Upper lobe of left lung (tissue), 6 donors: ENCODE measurements at regions not wholly inside any gene's neighbourhood (a gene's known extent, or its start where the extent isn't known, plus 50 kb on each side); places are given as distances from the start of the nearest gene placed in this dataset.

Experiments used
- ATAC-seq, 2 donors: fragments of 200-7000 bp; cut with Tn5 transposase; one replicate each; pipeline ENCODE4 v1.9.1; 2022; ENCODE audit warnings: mild to moderate bottlenecking in 2 of 2, moderate library complexity in 2 of 2; ENCODE audit not compliant: low FRiP score in 2 of 2
- DNase-seq, 2 donors: peaks; one replicate each; pipeline ENCODE4 v3.0.0-alpha.2; 2019 to 2020
- H3K27ac ChIP-seq, 4 donors: fragments of 200-600 bp; sonication (generic); one replicate each; pipeline ENCODE4 v1.5.1; 2016 to 2019
- H3K27me3 ChIP-seq, 4 donors: fragments of 200-600 bp; sonication (generic); one replicate each; pipeline ENCODE4 v1.5.1; 2017 to 2019
- H3K36me3 ChIP-seq, 4 donors: fragments of 200-600 bp; sonication (generic); one replicate each; pipeline ENCODE4 v1.5.1; 2016 to 2019
- H3K4me1 ChIP-seq, 4 donors: fragments of 200-600 bp; sonication (generic); one replicate each; pipeline ENCODE4 v1.5.1; 2018 to 2019
- H3K4me3 ChIP-seq, 4 donors: fragments of 200-600 bp; sonication (generic); one replicate each; pipeline ENCODE4 v1.5.1; 2017 to 2019; ENCODE audit warnings: mild to moderate bottlenecking in 2 of 4, moderate library complexity in 1 of 4
- H3K9me3 ChIP-seq, 4 donors: fragments of 200-600 bp; sonication (generic); one replicate each; pipeline ENCODE4 v1.5.1; 2018 to 2019
- EP300 ChIP-seq, 4 donors: sonication (generic); formaldehyde crosslinking; IDR thresholded peaks; one replicate each; pipeline ENCODE4 v1.5.1; 2017; ENCODE audit warnings: antibody characterized with exemption in 4 of 4, control low read depth in 2 of 4
- POLR2A ChIP-seq, 4 donors: fragments of 450-650 bp; IDR thresholded peaks; one replicate each; pipeline ENCODE4 v1.5.1; 2016 to 2017; ENCODE audit warnings: antibody characterized with exemption in 4 of 4, mild to moderate bottlenecking in 2 of 4
- POLR2AphosphoS5 ChIP-seq, 2 donors: sonication (generic); formaldehyde crosslinking; IDR thresholded peaks; one replicate each; pipeline ENCODE4 v1.5.1; 2017; ENCODE audit warnings: antibody characterized with exemption in 2 of 2
- WGBS, 2 donors: methylation state at CpG; one replicate each; pipeline ENCODE4 v1.1.5; 2017 to 2018; 5-methylcytosine and 5-hydroxymethylcytosine counted together
- TF ChIP-seq, protein P1 (sequence below), 6 experiments: fragments of 450-650 bp in 4 of 6; fragments of 200-600 bp in 2 of 6; sonication (generic) in 2 of 6; IDR thresholded peaks; one replicate each; pipeline ENCODE4 v1.5.1; 2016 to 2019; ENCODE audit warnings: antibody characterized with exemption in 6 of 6
- donor health status: DM: no; HTN: no; CAD: no; lungs with moderate emphysema.
- donor health status: DM: no; HTN: yes; CAD: no; lungs with severe emphysema.

DNA sequence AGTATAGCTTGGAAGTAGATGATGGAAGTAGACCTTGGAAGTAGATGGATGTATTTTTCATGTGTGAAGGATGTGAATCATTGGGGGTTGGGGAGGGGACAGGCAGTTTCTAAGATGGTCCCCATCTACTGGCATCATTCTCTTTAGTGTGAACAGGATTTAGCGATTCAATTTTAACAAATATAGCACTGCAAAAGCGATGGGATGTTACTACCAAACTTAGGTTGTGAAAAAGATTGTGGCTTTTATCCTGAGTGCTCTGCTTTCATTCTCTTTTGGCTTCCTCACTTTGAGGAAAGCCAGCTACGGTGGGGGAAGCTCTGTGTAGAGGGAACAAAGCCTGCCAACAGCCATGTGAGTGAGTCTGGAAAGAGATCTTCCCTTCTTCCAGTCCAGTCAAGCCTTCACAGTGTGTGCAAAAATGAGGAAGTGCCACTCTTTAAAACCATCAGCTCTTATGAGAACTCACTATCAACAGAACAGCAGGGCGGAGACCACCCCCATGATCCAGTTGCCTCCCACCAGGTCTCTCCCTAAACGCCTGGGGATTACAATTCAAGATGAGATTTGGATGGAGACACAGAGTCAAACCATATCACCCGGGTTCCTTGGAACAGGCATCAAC lies 441.4 kb downstream of the SH3GL2 start:
- TF ChIP-seq POLR2A (IDR thresholded peaks at IDR 0.05) (no peak), EP300 (IDR thresholded peaks at IDR 0.05) (no peak), POLR2AphosphoS5 (IDR thresholded peaks at IDR 0.05) (no peak)
- TF ChIP-seq, protein P1, sequence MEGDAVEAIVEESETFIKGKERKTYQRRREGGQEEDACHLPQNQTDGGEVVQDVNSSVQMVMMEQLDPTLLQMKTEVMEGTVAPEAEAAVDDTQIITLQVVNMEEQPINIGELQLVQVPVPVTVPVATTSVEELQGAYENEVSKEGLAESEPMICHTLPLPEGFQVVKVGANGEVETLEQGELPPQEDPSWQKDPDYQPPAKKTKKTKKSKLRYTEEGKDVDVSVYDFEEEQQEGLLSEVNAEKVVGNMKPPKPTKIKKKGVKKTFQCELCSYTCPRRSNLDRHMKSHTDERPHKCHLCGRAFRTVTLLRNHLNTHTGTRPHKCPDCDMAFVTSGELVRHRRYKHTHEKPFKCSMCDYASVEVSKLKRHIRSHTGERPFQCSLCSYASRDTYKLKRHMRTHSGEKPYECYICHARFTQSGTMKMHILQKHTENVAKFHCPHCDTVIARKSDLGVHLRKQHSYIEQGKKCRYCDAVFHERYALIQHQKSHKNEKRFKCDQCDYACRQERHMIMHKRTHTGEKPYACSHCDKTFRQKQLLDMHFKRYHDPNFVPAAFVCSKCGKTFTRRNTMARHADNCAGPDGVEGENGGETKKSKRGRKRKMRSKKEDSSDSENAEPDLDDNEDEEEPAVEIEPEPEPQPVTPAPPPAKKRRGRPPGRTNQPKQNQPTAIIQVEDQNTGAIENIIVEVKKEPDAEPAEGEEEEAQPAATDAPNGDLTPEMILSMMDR (IDR thresholded peaks at IDR 0.05), result no peak
- Histone ChIP-seq H3K27ac (no peak overlapping the region), H3K36me3 (no peaks in the 10 kb centered on the region), H3K9me3 (no peaks in the 10 kb centered on the region), H3K27me3 (no peaks in the 10 kb centered on the region), H3K4me1 (no peaks in the 10 kb centered on the region), H3K4me3 (no peak overlapping the region)
- no peak for ATAC-seq
- 73 to 83% methylated on average over 6 of the region's 6 CpGs for WGBS, 2 donors
- no peak for DNase-seq

DNA sequence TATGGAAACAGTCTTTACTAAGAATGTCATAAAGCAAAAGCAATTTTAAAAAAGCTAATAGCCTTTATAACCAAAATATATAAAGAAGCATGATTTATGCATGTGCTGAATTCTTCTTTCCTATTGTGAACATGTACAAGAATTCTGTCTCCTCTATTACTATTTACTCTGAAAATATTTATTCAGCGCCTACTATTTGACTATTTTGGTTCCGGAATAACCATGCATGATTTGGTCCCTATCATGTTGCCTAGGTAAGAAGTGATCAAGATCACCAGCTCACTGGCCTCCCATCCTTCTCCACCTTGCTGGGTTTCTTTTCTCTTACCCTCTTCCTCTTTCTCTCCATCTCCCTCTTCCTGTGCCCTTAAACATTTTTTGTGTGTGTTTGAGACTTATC lies 443.8 kb downstream of the SH3GL2 start:
- ATAC-seq (no peak), DNase-seq (no peak)
- Histone ChIP-seq H3K27ac (no peak overlapping the region), H3K4me3 (no peak overlapping the region), H3K27me3 (no peaks in the 10 kb centered on the region), H3K4me1 (no peaks in the 10 kb centered on the region), H3K9me3 (no peaks in the 10 kb centered on the region), H3K36me3 (no peaks in the 10 kb centered on the region)
- no peak for TF ChIP-seq POLR2AphosphoS5 (IDR thresholded peaks at IDR 0.05)
- no peak for TF ChIP-seq POLR2A (IDR thresholded peaks at IDR 0.05)
- no peak for TF ChIP-seq EP300 (IDR thresholded peaks at IDR 0.05)
- TF ChIP-seq, protein P1 (IDR thresholded peaks at IDR 0.05), result no peak
- WGBS, 2 donors, result 81 to 87% methylated on average over 2 of the region's 2 CpGs

DNA sequence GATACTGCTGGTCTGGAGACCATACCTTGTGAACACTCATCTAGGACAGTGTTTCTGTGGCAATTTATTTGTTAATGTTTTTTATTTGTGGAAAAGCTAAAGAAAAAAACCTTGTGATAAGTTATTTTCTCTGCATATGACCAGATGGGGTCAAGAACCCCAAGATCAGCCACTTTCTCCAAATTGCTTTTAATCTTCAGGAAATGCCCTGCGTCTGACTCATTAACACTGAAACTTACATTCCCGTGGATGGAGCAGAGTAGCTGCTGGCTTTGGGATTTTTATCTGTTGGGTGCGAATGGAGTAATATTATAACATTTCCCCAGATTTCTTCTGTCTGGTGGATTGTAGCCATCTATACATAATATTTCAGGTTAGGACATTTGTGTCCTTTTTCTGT lies 444.5 kb downstream of the SH3GL2 start:
- no peak for TF ChIP-seq POLR2A (IDR thresholded peaks at IDR 0.05)
- TF ChIP-seq, protein P1 (IDR thresholded peaks at IDR 0.05), result no peak
- TF ChIP-seq EP300 (IDR thresholded peaks at IDR 0.05), result no peak
- TF ChIP-seq POLR2AphosphoS5 (IDR thresholded peaks at IDR 0.05), result no peak

DNA sequence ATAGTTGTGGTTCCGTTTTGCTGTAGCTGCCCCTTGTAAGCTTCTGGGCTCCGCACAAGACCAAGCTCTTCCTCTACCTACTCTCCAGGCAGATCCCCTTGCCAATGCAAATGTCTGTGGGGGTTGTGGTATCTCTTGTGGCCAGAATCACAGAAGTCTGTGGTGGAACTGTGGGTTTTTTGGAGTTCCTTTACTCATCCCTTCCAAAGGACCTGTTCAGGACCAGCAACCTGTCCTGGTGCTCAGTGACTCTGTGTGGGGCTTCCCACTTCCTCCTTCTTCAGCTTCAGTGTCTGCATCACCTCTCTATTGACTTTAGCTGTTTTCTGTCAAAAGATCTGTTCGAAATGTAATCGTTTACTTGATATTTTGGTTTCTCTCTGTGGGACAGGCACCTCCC lies 441.3 kb upstream of the ADAMTSL1 start:
- H3K27ac ChIP-seq, result no peak overlapping the region
- no peak for TF ChIP-seq POLR2A (IDR thresholded peaks at IDR 0.05)
- TF ChIP-seq, protein P1 (IDR thresholded peaks at IDR 0.05), result no peak
- TF ChIP-seq EP300 (IDR thresholded peaks at IDR 0.05), result no peak
- no peak for TF ChIP-seq POLR2AphosphoS5 (IDR thresholded peaks at IDR 0.05)
- DNase-seq (no peak), ATAC-seq (no peak)
- H3K27me3 ChIP-seq, result no peaks in the 10 kb centered on the region
- H3K36me3 ChIP-seq, result no peaks in the 10 kb centered on the region
- no peak overlapping the region for H3K4me3 ChIP-seq
- 76 to 82% methylated on average over 4 of the region's 4 CpGs for WGBS, 2 donors
- no peaks in the 10 kb centered on the region for H3K4me1 ChIP-seq
- peaks cover 0 to 15% (median 0%) of the 10 kb centered on the region in 4 donors for H3K9me3 ChIP-seq

More for the DNA sequence above, 444.5 kb downstream of the SH3GL2 start:
- Histone ChIP-seq H3K9me3 (no peaks in the 10 kb centered on the region), H3K4me1 (no peaks in the 10 kb centered on the region), H3K4me3 (no peak overlapping the region), H3K36me3 (no peaks in the 10 kb centered on the region), H3K27me3 (no peaks in the 10 kb centered on the region), H3K27ac (no peak overlapping the region)
- WGBS, 2 donors, result 76 to 84% methylated on average over 3 of the region's 3 CpGs
- no peak for DNase-seq
- no peak for ATAC-seq
